Activated naive CD8-positive, alpha-beta T cell treated with anti-CD3 and anti-CD28 coated beads, Interleukin-2, amount 10 ng/mL, durations not matched to agents 7 days and 5 days (primary cell): ENCODE measurements at regions not wholly inside any gene's neighbourhood (a gene's known extent, or its start where the extent isn't known, plus 50 kb on each side); places are given as distances from the start of the nearest gene placed in this dataset.

Experiments used
- ATAC-seq: fragments of 150-1000 bp; cut with Tn5 transposase; one replicate; pipeline ENCODE4 v1.10.0; 2021; ENCODE audit warnings: low read depth, moderate library complexity
- POLR2A ChIA-PET: fragments of 350-600 bp; sonication (Branson Sonifier 250); formaldehyde crosslinking; loops from one replicate; lab custom pipeline; 2021; ENCODE audit warnings: antibody characterized with exemption; lab: Charles Lee
- DNase-seq: peaks from one replicate; pipeline ENCODE4 v3.0.0; 2021
- H3K27ac Mint-ChIP-seq: one replicate; pipeline ENCODE4 v1.8.0; 2022; ENCODE audit warnings: mild to moderate bottlenecking, mixed read lengths
- H3K27me3 Mint-ChIP-seq: one replicate; pipeline ENCODE4 v1.8.0; 2022; ENCODE audit warnings: mild to moderate bottlenecking, moderate library complexity, mixed read lengths
- H3K36me3 Mint-ChIP-seq: one replicate; pipeline ENCODE4 v1.8.0; 2021; ENCODE audit warnings: mild to moderate bottlenecking, mixed read lengths
- H3K4me1 Mint-ChIP-seq: one replicate; pipeline ENCODE4 v1.8.0; 2021; ENCODE audit warnings: mixed read lengths
- H3K4me3 Mint-ChIP-seq: one replicate; pipeline ENCODE4 v1.8.0; 2022; ENCODE audit warnings: mild to moderate bottlenecking, moderate library complexity, mixed read lengths
- H3K9me3 Mint-ChIP-seq: one replicate; pipeline ENCODE4 v1.8.0; 2021; ENCODE audit warnings: mixed read lengths

GRCh38 chr15:39315206-39315850, 265.6 kb upstream of the THBS1 start:
- Mint-ChIP-seq H3K27ac (no peak overlapping the region), H3K9me3 (no peaks in the 10 kb centered on the region), H3K4me3 (no peak overlapping the region), H3K4me1 (no peaks in the 10 kb centered on the region), H3K27me3 (peaks cover 13% of the 10 kb centered on the region), H3K36me3 (no peaks in the 10 kb centered on the region)
- DNase-seq (no peak), ATAC-seq (no peak)
- POLR2A ChIA-PET: no interaction called here

DNA sequence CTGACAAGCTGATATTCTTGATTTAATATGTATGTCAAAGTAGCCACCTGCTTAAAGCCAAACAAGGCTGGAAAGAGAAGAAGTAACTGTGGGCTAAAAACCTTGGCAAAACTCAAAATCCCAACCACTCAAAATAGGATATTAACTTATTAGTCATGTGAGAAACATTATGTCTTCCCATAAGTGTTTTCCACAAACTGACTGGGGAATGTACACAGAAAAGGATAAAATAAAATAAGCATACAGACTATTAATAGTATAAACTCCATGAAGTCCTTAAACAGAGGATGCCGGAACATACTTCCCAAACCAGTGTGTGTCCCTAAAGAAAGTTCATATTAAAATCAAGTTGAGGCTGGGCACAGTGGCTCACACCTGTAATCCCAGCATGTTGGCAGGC, 263.7 kb upstream of the THBS1 start:
- Mint-ChIP-seq H3K36me3 (no peaks in the 10 kb centered on the region), H3K4me3 (no peak overlapping the region), H3K4me1 (no peaks in the 10 kb centered on the region), H3K27me3 (peaks cover 13% of the 10 kb centered on the region), H3K27ac (no peak overlapping the region), H3K9me3 (peaks cover 3% of the 10 kb centered on the region)
- DNase-seq (no peak), ATAC-seq (no peak)
- POLR2A ChIA-PET: no interaction called here

DNA sequence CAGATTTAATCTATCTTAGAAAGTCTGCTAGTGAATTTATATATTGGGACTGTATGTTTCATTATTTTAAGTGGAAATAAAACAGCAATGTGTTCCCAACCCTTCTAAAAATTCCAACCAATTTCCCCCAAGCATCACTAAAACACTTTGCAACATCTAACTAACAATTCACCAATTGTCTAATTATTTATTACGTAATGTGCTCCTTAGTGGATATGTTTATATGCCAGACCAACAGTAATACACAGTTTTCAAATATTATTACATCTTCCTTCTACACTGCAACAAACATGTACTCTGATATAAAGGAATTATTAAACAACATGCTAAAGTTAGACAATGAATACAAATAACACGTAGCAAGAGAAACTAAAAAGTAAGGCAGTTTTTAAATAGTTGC, 262.6 kb upstream of the THBS1 start:
- no peak overlapping the region for H3K4me3 Mint-ChIP-seq
- no peak overlapping the region for H3K27ac Mint-ChIP-seq
- ATAC-seq: no peak
- H3K27me3 Mint-ChIP-seq: peaks cover 13% of the 10 kb centered on the region
- H3K4me1 Mint-ChIP-seq: no peaks in the 10 kb centered on the region
- no peak for DNase-seq
- peaks cover 3% of the 10 kb centered on the region for H3K9me3 Mint-ChIP-seq
- no peaks in the 10 kb centered on the region for H3K36me3 Mint-ChIP-seq
- POLR2A ChIA-PET: no interaction called here

DNA sequence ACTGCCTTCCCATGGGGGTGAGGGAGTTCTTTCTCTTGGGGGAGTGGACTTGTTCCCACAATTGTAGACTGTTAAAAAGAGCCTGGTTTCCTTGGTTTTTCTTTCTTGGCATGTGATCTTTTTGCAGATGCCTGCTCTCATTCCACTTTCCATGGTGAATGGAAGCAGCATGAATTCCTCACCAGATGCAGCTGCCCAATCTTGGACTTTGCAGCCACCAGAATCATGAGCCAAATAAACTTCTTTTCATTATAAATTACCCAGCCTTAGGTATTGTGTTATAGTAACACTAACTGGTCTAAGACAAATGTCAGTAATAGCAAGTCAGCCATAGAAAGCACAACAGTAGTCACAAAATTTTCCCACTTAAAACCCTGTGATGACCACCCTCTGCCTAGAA, 260.5 kb upstream of the THBS1 start:
- POLR2A ChIA-PET: no interaction called here
- no peak for DNase-seq
- no peak overlapping the region for H3K4me3 Mint-ChIP-seq
- no peak overlapping the region for H3K27ac Mint-ChIP-seq
- peaks cover 15% of the 10 kb centered on the region for H3K27me3 Mint-ChIP-seq
- H3K4me1 Mint-ChIP-seq: no peaks in the 10 kb centered on the region
- H3K36me3 Mint-ChIP-seq: no peaks in the 10 kb centered on the region
- no peak for ATAC-seq
- H3K9me3 Mint-ChIP-seq: peaks cover 3% of the 10 kb centered on the region

DNA sequence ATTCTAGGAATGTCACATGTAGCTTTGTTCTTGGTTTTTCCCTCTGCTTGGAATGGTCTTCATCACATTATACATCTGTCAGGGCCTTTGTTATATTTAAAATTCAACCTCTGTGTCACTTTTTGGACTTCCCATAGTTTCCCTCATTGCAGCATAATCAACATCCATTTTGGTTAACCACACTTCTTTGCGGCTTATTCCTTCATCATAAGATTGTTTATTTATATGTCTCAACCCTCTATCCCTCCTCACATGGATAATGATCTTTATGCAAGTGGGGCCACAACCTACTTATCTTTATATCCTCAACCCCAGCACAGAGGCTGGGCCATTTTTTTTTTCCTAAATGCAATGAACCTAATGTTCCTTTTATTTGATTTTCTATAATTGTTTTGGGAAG, 260.0 kb upstream of the THBS1 start:
- Mint-ChIP-seq H3K9me3 (peaks cover 3% of the 10 kb centered on the region), H3K27me3 (peaks cover 16% of the 10 kb centered on the region), H3K36me3 (no peaks in the 10 kb centered on the region), H3K4me1 (no peaks in the 10 kb centered on the region), H3K27ac (no peak overlapping the region), H3K4me3 (no peak overlapping the region)
- ATAC-seq: no peak
- DNase-seq: no peak
- POLR2A ChIA-PET: no interaction called here

GRCh38 chr15:39321977-39322376, 258.9 kb upstream of the THBS1 start:
- Mint-ChIP-seq H3K4me3 (no peak overlapping the region), H3K36me3 (no peaks in the 10 kb centered on the region), H3K27me3 (peaks cover 13% of the 10 kb centered on the region), H3K27ac (no peak overlapping the region), H3K9me3 (peaks cover 3% of the 10 kb centered on the region), H3K4me1 (no peaks in the 10 kb centered on the region)
- POLR2A ChIA-PET: no interaction called here
- ATAC-seq (no peak), DNase-seq (no peak)

DNA sequence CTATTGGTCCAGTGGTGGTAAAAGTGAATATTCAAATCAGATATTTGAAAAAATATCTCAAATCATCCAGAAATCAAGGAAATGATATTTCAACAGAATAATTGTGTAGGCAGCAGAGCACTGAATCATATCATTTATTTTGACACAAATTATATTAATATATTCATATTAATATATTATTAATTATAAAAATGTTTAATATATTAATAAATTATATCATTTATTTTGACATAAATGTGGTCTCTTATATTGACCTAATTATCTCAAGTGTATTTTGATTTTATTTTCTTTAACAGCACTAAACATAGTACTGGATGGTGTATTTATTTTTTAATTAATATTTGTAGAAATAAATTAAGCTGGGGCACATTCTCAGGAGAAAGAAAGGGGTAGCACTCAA, 257.7 kb upstream of the THBS1 start:
- ATAC-seq: no peak
- H3K4me1 Mint-ChIP-seq: no peaks in the 10 kb centered on the region

GRCh38 chr15:39323706-39324105, 257.2 kb upstream of the THBS1 start:
- Mint-ChIP-seq H3K4me3 (no peak overlapping the region), H3K4me1 (no peaks in the 10 kb centered on the region), H3K36me3 (no peaks in the 10 kb centered on the region), H3K27me3 (peaks cover 19% of the 10 kb centered on the region), H3K27ac (no peak overlapping the region), H3K9me3 (peaks cover 3% of the 10 kb centered on the region)
- DNase-seq (no peak), ATAC-seq (no peak)
- POLR2A ChIA-PET: no interaction called here

More for the DNA sequence above, 257.7 kb upstream of the THBS1 start:
- no peak overlapping the region for H3K27ac Mint-ChIP-seq
- POLR2A ChIA-PET: no interaction called here
- no peak overlapping the region for H3K4me3 Mint-ChIP-seq
- peaks cover 18% of the 10 kb centered on the region for H3K27me3 Mint-ChIP-seq
- DNase-seq: no peak
- no peaks in the 10 kb centered on the region for H3K36me3 Mint-ChIP-seq
- peaks cover 3% of the 10 kb centered on the region for H3K9me3 Mint-ChIP-seq

GRCh38 chr15:39326306-39326975, 254.4 kb upstream of the THBS1 start:
- Mint-ChIP-seq H3K27ac (no peak overlapping the region), H3K27me3 (peaks cover 22% of the 10 kb centered on the region), H3K4me1 (no peaks in the 10 kb centered on the region), H3K36me3 (no peaks in the 10 kb centered on the region), H3K9me3 (no peaks in the 10 kb centered on the region), H3K4me3 (no peak overlapping the region)
- ATAC-seq (no peak), DNase-seq (no peak)
- POLR2A ChIA-PET: no interaction called here

- Mint-ChIP-seq H3K27ac (no peak overlapping the region), H3K4me1 (no peaks in the 10 kb centered on the region), H3K4me3 (no peak overlapping the region), H3K9me3 (no peaks in the 10 kb centered on the region), H3K27me3 (peaks cover 22% of the 10 kb centered on the region), H3K36me3 (no peaks in the 10 kb centered on the region)
- ATAC-seq (no peak), DNase-seq (no peak)
- POLR2A ChIA-PET: no interaction called here
These were observed 253.7 kb upstream of the THBS1 start for GRCh38 chr15:39327005-39327730.

- ATAC-seq: no peak
- H3K9me3 Mint-ChIP-seq: no peaks in the 10 kb centered on the region
- H3K4me3 Mint-ChIP-seq: no peak overlapping the region
- DNase-seq: no peak
- POLR2A ChIA-PET: no interaction called here
- H3K27ac Mint-ChIP-seq: no peak overlapping the region
- H3K4me1 Mint-ChIP-seq: no peaks in the 10 kb centered on the region
- peaks cover 13% of the 10 kb centered on the region for H3K27me3 Mint-ChIP-seq
- no peaks in the 10 kb centered on the region for H3K36me3 Mint-ChIP-seq
These were observed 250.8 kb upstream of the THBS1 start for GRCh38 chr15:39330061-39330460.

- no peak for DNase-seq
- POLR2A ChIA-PET: no interaction called here
These were observed 249.3 kb upstream of the THBS1 start for GRCh38 chr15:39331584-39331983.

GRCh38 chr15:39332846-39333245, 248.0 kb upstream of the THBS1 start:
- Mint-ChIP-seq H3K4me1 (no peaks in the 10 kb centered on the region), H3K9me3 (no peaks in the 10 kb centered on the region), H3K4me3 (no peak overlapping the region), H3K27ac (no peak overlapping the region), H3K36me3 (no peaks in the 10 kb centered on the region), H3K27me3 (peaks cover 8% of the 10 kb centered on the region)
- no peak for DNase-seq
- POLR2A ChIA-PET: no interaction called here
- no peak for ATAC-seq

More at GRCh38 chr15:39331584-39331983, 249.3 kb upstream of the THBS1 start:
- H3K4me3 Mint-ChIP-seq: no peak overlapping the region
- no peak for ATAC-seq
- H3K27me3 Mint-ChIP-seq: peaks cover 9% of the 10 kb centered on the region
- no peaks in the 10 kb centered on the region for H3K4me1 Mint-ChIP-seq
- no peak overlapping the region for H3K27ac Mint-ChIP-seq
- H3K9me3 Mint-ChIP-seq: no peaks in the 10 kb centered on the region
- no peaks in the 10 kb centered on the region for H3K36me3 Mint-ChIP-seq

DNA sequence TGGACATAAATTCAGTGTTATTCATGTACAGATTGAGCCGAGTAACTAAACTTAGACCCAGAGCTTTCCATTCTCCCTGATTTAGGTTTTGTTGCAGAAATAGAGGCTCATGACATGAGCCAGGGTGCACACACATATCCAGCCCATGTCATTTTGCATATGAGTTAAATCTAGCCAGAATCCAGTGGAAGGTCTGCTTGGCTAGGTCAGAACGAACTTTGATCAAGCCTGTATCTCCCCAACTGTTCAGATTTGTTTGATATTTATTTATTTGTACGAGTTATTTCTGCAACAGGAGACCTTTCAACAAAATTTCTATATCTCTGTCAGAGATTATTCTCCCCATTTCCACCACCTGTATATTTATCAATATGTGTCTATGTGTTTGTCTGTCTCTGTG, 247.5 kb upstream of the THBS1 start:
- peaks cover 8% of the 10 kb centered on the region for H3K27me3 Mint-ChIP-seq
- H3K4me1 Mint-ChIP-seq: no peaks in the 10 kb centered on the region
- DNase-seq: no peak
- H3K27ac Mint-ChIP-seq: no peak overlapping the region
- H3K9me3 Mint-ChIP-seq: no peaks in the 10 kb centered on the region
- ATAC-seq: no peak
- H3K36me3 Mint-ChIP-seq: no peaks in the 10 kb centered on the region
- POLR2A ChIA-PET: no interaction called here
- H3K4me3 Mint-ChIP-seq: no peak overlapping the region
